Stimulated activated CD8-positive, alpha-beta memory T cell treated with anti-CD3 and anti-CD28 coated beads, Interleukin-12 subunit alpha, Interleukin-12 subunit beta, amount 100 ng/mL, for 4 hours (primary cell): ENCODE measurements at regions not wholly inside any gene's neighbourhood (a gene's known extent, or its start where the extent isn't known, plus 50 kb on each side); places are given as distances from the start of the nearest gene placed in this dataset.
"Not testable (repeated sequence)": the region's sequence is repeated elsewhere in the genome, so short reads cannot be mapped to it uniquely, and the experiment has no call there.

Experiments
- DNase-seq: peaks from one replicate; pipeline ENCODE4 v3.0.0-alpha.2; 2020; ENCODE audit warnings: low read depth

DNA sequence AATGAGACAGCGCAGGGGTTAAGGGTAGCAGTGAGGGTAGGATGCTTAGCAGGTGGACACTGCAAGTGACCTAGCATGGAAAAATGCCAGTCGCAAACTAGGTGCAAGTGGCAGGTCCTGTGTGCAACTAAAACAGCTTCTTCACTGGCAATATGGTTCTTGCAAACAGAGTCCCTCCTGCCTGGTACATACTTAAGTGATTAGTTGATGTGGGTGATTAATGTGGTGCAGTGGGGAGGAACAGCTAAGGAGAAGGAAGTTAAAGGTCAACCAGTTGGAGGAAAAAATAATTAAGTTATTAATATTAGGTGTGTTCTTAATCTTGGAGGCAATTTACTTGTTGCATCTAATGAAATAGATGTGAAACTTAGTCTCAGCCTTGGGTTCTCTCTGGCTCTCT lies 121.6 kb upstream of the IGFBP7 start:
- DNase-seq: no peak

DNA sequence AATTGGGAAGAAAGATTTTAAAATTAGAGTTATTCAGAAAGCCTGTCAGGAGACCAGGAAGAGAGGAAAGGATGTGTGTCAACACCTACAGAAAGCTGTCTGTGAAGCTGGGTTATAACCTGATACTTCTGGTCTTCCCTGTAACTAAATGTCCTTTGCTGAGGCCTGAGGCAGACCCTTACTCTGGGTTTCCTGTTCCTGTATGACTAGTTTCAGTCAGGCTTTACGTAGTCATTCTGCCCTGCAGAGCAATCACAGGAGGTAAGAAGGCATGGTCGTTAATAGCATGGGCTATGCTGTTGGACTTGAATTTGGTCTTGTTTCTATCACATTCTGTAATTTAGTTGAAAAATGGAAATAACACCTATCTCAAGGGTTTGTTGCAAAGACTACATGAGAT lies 110.5 kb upstream of the IGFBP7 start:
- no peak for DNase-seq

DNA sequence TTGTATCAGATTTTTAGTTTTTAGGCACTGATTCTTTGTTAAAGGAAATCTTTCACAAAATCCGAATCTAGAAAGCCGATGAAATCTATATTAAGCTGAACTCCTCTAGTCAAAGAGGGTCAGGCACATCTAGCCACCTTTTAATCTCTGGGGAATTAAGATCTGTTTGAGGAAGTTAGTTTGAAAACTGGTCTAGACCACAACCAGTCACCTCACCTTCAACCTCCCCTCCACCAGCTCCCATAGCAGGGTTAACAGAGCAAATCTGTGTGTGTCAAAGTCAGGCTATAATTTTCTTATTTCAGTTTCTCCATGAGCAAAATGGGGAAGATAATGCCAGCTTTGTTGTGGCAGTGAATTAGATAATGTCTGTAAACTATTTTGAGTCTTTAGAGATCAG lies 110.0 kb upstream of the IGFBP7 start:
- no peak for DNase-seq

- DNase-seq: no peak
Observed at GRCh38 chr4:57219431-57219830, 109.2 kb upstream of the IGFBP7 start.

DNA sequence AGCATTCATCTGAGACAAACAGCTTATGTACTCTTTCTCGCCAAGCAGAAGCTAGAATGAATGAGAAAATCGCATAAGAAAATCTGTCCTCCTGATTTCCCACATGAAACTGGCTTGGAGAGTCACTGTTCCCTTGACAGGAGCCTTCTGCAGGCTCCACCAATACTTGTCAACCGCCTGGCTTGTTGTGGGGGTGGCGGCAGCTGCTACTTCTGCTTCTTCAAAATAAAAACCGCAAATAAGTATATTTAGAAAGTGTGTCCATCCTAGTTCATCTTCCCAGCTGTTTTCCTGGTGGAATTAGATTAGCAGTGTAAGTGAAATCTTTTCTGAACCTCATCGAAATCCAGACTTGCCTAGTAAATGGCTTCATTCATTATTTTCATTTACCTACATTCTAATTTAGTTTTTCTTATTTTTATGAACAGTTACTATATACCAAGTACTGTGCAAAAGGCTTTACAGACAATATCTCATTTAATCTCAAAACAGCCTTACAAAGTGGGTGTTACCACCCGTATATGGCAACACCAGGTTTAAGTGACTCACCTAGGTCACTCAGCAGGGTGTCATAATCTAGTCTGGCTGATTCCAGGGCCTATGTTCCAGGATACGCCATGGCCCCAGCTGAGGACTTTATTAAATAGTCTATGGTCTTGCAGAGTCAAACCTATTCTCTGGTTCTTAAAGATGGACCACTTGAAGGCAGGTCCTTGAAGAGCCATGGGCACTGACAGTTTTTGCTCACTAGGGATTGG lies 104.6 kb upstream of the IGFBP7 start:
- DNase-seq: no peak

DNA sequence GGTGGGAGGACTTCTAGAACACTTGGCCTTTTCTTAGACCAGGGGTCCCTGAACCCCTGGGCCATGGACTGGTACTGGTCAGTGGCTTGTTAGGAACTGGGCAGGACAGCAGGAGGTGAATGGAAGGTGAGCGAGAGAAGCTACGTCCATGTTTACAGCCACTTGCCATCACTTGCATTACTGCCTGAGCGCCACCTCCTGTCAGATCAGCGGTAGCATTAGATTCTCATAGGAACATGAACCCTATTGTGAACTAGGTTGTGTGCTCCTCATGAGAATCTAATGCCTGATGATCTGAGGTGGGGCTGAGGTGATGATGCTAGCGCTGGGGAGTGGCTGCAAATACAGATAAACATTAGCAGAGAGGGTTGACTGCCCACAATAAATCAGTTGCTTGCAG lies 100.9 kb upstream of the IGFBP7 start:
- no peak for DNase-seq

- no peak for DNase-seq
Observed at GRCh38 chr4:57206172-57206571, 96.0 kb upstream of the IGFBP7 start.

GRCh38 chr4:57205580-57205979 lies 95.4 kb upstream of the IGFBP7 start:
- no peak for DNase-seq

DNA sequence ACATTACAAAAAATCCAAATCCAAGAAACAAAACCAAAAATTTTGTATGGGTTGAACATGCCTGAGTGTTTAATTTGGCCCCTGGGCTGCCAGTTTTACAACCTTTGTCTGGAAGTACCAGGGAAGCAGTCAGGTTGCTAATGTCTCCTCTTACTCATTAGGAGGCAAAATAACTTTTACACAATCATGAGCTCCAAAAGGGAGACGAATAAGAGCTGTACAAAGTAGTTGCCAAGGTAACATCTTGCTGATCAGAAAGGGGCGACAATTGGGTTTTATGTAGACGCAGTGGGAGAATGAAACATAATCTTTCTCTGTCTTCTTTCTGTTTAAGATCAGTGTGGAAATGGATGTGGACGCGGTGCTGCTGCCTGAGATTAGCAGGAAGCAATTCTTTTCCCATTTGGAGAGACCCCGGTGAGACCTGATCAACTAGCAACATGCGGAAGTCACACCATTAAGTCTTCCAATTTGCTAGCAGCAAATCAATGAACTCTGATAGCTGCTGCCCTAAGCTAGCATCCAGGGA lies 90.7 kb upstream of the IGFBP7 start:
- no peak for DNase-seq

DNA sequence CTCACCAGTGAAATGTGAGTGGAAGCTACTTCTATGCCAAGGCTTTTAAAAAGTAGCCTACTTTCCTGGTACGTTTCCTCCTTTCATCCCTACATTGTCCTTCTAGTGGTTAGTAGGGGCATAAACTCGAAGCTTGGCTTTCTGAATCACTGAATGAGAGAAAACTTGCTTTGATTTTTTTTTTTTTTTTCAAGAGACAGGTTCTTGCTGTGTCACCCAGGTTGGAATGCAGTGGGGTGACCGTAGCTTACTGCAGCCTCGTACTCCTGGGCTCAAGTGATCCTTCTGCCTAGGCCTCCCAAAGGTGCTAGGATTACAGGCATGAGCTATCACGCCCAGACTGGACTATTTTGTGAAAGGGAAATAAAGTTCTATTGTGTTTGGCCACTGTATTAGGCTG lies 89.1 kb upstream of the IGFBP7 start:
- DNase-seq: no peak

GRCh38 chr4:57195622-57196021 lies 85.4 kb upstream of the IGFBP7 start:
- DNase-seq: no peak

GRCh38 chr4:57194068-57194611 lies 84.0 kb upstream of the IGFBP7 start:
- DNase-seq: no peak

- no peak for DNase-seq
Observed at GRCh38 chr4:57193209-57193810, 83.1 kb upstream of the IGFBP7 start.

DNA sequence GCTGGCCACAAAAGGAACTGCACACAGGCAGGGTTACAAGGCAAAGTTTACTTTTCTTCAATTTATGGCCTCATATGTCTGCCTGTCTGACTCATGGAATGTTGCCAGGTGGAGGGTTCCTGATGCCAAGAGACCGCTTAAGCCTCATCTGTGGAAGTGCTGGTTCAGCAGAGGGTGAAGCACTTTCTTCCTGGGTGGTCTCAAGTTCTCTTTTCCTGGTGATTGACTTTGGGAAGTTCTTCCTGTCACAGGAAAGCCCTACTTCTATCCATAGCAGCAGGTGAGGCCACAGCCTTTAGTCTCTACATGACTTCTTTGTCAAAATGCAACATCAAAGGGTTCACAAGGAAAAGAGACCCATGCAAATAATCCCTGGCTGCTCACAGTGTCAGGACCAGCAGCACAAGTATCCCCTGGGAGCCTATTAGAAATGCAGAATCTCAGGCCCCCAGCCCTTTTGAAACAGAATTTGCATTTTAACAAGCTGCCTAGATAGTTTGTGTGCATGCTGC lies 81.4 kb upstream of the IGFBP7 start:
- no peak for DNase-seq

DNA sequence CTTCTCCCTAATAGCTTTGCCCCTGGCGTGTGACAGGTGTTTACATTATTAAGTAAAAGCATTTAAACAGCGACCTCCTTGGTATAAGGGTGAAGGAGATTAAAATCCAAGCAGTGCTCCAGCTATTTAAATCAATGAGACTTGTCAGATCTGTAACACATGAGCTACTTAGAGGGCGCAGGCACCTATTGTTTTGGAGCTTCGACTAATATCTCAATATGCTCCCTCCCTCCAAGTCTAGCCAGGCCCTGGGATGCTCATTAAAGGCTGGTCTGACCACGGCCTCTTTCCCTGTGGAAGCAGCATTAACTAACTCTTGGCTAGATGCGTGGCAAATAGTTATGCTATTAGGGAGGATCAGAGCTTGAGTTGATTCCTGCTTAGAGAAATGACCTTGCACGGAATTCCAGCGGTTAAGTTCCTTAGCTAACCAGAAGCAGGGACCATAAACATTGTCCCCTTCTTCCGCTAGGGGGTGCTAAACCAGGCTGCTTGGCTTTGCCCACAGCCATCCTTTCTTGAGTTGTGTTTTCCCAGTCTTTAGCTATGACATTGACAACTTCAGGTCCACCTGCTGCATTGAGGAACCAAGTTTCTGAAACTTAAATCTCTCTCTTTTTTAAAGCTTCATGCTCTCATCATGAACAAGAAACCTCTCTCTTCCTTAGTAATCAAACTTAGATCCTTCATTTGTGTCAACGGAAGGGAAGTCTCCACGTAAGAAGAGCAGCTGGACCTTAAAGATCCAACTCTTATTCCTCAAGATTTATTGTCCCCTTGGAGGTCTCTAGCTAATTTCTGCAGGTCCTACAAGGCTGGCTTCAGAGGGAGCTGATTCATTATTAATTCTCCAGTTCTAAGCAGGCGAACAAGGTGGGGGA lies 80.7 kb upstream of the IGFBP7 start:
- DNase-seq: no peak

- no peak for DNase-seq
Observed at GRCh38 chr4:57187246-57187645, 77.1 kb upstream of the IGFBP7 start.

DNA sequence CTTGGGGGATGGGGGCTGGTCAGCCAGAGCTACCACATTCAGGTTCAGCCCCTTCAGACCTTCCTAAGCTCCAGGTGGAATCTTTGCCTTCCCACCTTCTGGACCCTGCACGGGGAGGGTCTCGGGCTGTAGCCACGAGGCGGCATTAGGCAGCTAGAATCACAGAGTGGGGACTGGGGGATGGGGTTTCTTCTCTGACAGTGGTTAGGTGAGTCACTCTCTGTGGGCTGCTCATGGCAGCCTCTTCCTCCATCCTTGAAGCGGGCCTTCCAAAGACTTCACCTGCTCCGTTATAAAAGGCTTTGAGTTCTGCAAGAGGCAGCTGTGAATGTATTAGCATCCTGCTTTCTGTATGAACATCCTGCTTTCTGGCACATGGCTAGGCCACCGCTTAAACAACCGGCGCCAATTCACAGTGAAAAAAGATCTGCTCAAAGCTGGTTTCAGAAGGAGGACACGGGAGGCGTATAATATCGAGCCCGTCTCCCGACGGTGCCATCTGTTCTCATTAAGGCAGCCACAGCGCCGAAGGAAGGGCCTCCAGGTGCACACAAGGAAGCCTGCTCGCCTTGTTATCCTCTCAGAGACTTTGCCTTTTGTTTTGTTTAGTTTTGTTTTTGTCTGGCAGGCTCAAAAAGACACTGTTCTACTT lies 74.3 kb upstream of the IGFBP7 start:
- no peak for DNase-seq

GRCh38 chr4:57182132-57182874 lies 72.1 kb upstream of the IGFBP7 start:
- no peak for DNase-seq

GRCh38 chr4:57173136-57173535 lies 63.0 kb upstream of the IGFBP7 start:
- DNase-seq: not testable (repeated sequence)

- DNase-seq: no peak
Observed at GRCh38 chr4:57172065-57172464, 61.9 kb upstream of the IGFBP7 start.

DNA sequence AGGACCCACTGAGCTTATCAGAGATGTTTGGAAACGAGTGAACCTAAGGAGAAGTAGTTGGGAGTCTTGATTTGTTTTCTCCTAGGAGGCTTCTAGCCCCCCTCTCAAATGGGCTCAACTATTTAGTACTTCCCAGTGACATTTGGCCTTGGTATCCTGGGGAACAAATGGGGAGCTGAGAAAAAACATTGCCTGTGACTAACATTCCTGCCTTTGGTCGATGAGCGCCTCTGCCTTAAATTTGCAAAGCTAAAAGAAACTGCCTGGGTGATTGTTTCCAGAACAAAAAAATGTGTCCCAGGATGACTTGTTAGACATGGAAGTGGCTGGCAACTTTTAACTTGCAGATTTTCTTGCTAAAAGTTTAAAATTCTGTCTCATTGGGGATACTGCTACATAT lies 58.8 kb upstream of the IGFBP7 start:
- DNase-seq: no peak
